H4 (cell line): ENCODE measurements at regions not wholly inside any gene's neighbourhood (a gene's known extent, or its start where the extent isn't known, plus 50 kb on each side); places are given as distances from the start of the nearest gene placed in this dataset.
A peak's percentile ranks its signal among the peaks of the same experiment; 100 is the strongest.

ENCODE experiments used
- DNase-seq: peaks from one replicate; pipeline ENCODE4 v3.0.0-alpha.2; 2015; ENCODE audit warnings: low spot score

- no peak for DNase-seq
Measured at GRCh38 chr12:30874455-30875321, 51.9 kb upstream of the TSPAN11 start.

DNA sequence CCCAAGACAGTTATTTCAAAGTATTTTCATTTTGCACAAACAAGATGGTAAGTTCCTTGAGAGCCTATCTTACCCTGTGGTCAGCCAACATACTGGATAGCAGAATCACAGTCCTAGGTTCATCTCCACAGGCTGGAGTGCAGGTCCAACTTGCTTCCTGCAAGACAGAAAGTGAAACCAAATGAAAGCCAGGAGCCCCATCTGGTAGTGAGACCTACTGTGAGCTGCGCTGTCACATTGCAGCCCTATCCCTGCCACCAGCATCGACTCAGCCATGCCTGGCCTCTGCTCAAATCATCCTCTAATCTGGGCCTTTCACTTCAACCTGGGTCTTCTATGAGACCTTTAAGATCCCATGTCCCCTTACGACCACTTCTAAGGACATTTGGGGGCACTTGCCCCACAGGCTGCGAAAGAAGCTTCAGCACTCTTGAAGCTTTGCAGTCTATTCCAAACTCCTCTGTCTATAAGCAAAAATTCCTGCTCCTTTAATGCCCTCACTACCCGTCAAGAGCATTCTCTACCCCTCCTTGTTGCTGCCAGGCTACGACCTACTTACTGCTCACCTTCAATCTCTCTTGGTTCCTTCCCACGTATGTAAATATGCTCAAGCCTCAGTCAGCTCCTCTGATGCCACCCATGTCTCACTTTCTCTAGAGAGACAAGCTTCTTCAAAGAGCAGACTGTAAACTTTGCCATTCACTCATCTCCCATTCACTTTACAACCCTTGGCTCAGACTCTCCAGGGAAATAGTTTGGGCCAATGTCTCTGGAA is 55.9 kb upstream of the TSPAN11 start:
- no peak for DNase-seq

DNA sequence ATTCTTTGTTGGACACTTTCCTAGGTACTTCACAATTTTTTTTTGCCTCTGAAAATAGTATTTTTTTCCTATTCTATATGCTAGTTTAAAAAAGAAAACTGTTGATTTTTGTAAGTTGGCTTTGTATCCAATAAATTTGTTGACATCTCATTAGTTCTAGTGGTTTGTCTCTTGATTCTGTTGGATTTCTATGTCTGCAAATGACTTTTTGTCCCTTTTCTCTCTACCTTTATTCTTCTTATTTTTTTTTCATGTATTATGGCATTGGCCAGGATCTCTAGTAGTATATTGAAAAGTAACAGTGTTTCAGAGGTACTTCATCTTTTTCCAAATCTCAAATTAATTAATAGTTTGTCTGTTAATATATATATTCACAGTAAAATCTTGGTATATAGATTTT is 59.1 kb upstream of the TSPAN11 start:
- DNase-seq = no peak

DNA sequence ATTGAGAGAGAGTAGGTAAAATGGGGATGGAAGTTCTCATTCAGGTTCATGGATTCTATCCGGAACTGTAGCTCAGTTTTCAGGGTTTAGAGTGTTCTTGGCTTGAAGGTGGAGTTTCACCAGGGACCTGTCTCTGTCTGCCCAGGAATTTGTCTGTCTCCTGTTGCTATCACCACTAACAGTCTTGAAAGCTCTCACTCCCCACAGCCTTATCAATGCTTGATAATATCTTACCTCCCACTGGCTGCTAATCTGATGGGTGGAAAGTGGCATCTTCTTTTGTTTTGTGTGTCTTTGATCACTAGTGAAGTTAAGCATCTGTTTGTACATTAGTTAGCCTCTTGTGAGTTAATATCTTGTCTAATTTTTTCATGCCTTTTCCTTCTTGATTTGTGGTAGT is 60.3 kb upstream of the TSPAN11 start:
- no peak for DNase-seq

- no peak for DNase-seq
Measured at GRCh38 chr12:30863839-30864238, 62.7 kb upstream of the TSPAN11 start.

- DNase-seq = no peak
Measured at GRCh38 chr12:30862486-30862885, 64.1 kb upstream of the TSPAN11 start.

GRCh38 chr12:30859226-30859625 is 67.3 kb upstream of the TSPAN11 start:
- DNase-seq = no peak

- no peak for DNase-seq
Measured at GRCh38 chr12:30858471-30858870, 68.1 kb upstream of the TSPAN11 start.

- no peak for DNase-seq
Measured at GRCh38 chr12:30853561-30854133, 72.9 kb upstream of the TSPAN11 start.

DNA sequence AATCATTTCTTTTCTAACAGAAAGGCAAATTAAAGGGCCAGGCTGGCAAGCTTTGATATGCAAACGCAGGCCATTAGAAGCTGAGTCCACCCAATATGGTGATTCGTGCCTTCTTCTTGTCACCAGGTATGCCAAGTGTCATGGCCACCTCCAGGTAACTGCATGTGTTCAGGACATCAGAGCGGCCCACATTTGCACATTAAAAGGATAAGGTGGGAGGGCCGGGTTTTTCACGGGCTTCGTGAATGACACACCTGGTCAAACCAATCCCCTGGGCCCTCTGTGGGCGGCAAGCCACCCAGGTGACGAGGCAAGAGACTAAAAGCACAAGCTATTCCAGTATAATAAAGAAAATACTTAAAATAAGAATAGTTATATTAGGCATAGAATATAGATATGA is 75.9 kb upstream of the TSPAN11 start:
- no peak for DNase-seq

- peak; percentile 67 for DNase-seq
Measured at GRCh38 chr12:30847259-30847658, 79.3 kb upstream of the TSPAN11 start.

GRCh38 chr12:30846776-30847175 is 79.8 kb upstream of the TSPAN11 start:
- DNase-seq = no peak

DNA sequence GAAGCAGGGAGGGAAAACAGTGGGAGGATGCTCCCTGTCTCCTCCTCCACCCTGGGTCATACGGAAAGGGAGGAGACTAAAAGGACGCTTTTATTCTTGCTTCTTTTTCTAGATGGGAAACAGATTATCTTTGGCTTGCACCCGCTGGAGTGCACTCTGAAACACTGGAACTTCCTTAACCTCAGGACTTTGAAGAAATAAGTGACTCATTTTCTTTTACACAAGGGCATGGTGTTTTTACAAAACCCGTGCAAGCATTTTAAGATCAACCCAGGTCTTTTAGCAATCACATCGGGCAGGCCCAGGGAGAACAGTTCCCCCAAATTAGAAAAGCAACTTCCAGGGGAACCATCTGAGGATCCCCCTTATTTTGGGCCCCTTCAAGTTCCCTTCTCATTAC is 80.9 kb upstream of the TSPAN11 start:
- no peak for DNase-seq

DNA sequence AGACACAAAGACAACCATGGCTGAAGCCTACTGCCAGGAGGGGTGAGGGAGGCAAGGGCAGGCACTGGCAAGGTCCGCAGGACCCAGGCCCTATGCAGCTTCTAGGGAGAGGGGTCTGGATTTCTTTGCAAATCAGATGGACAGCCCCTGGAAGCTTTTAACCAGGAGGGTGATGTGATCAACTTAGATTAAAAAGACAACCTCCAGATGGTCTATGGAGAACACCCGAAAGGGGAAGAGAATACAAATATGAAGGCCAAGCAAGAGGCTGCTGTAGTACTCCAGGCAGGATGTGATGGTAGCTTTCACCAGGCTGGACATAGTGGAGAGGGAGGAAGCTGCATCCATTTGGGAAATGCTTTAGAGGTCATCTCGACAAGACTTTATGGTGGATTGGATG is 83.3 kb upstream of the TSPAN11 start:
- no peak for DNase-seq

DNA sequence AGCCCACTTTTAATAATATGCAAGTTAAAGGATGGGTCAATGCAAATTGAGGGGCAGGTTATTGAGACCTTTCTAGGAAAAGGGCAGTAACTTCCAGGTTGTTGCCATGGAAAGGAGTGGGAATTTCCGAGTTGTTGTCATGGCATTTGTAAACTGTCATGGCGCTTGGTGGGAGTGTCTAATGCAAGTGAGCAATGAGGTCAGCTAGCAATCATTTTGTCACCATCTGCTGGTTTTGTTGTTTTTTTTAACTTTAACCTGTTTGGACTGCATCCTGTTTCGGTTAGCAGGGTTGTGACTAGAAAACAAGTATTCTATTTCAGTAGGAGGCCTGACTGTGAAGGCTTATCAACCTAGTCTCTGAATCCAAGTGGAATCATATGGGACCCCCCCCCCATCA is 85.8 kb upstream of the TSPAN11 start:
- peak; percentile 39 for DNase-seq

DNA sequence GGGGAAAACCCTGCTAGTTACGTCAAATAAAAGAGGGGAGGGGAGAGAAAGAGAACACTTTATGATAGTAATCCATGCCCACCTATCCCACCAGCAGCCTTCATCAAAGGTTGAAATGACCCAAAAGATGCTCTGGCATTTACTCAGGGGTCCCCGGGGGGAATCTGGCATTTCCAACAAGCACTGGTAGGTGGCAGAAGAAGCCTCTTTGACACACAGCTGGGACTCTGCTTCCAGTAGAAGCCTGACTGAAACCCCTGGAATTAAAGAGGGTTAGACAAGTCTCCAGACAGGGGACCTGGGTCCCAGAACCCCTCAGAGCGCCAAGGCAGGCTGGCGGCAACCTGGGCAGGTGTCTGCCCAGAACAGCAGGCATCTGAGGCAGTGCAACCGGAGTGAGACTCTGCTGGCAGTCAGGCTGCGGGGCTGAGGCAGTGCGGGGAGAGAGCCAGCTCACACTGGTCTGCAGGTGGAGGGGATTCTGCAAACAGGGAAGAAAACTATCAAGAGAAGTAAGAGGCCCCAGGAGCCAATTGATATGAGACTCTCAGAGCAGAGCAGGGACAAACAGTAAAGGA is 85.0 kb upstream of the CAPRIN2 start:
- no peak for DNase-seq

- DNase-seq = no peak
Measured at GRCh38 chr12:30837595-30837994, 82.8 kb upstream of the CAPRIN2 start.

GRCh38 chr12:30836656-30837445 is 82.1 kb upstream of the CAPRIN2 start:
- no peak for DNase-seq

GRCh38 chr12:30835216-30835615 is 80.5 kb upstream of the CAPRIN2 start:
- no peak for DNase-seq

GRCh38 chr12:30830751-30831150 is 76.0 kb upstream of the CAPRIN2 start:
- no peak for DNase-seq

- DNase-seq = no peak
Measured at GRCh38 chr12:30829876-30830275, 75.1 kb upstream of the CAPRIN2 start.

DNA sequence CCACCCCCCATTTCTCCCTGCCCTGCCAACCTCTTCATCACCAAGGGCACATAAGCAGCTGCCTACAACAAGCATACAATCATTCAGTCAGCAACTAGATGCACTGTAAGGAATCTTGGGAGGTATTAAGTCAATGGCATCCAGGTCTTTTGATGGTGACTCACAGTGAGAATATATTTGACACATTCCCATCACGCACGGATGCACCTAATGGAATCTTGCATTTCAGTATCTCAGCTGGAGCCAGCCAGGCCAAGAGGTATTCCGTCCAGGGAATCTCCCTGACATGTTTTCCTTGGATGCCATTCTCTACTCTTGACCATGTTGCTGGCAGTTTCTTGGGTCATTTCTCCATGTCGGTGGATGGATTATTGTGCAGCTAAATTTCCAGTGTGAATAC is 73.9 kb upstream of the CAPRIN2 start:
- DNase-seq = no peak
